ENCODE measurements at regions not wholly inside any gene's neighbourhood (a gene's known extent, or its start where the extent isn't known, plus 50 kb on each side); places are given as distances from the start of the nearest gene placed in this dataset.

DNA sequence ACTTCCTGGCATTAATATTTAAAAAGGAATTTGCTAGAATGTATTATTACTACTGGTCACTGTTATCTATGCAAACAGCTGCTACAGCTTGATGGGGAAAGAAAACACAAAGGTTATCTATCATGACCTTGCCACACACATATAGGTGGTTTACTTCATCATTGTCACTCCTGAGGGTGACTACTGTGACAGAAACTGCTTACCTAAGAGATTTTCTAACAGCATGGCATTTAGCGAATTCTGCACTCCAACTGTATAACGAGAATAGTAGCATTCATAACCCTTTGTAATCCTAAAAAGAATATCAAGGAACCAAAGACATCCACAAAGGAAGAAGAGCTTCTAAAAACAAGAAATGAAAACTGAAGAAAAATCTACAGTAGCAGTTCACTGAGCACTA, 74.6 kb upstream of the SPOCK3 start:
- TF ChIP-seq ZNF274 (IDR thresholded peaks at IDR 0.05; ENCODE audit: low read depth, low read length) (no peak), SUZ12 (IDR thresholded peaks at IDR 0.05; ENCODE audit: extremely low read depth, insufficient read depth, insufficient read length) (no peak)
